Activated naive CD4-positive, alpha-beta T cell (primary cell): ENCODE measurements at regions not wholly inside any gene's neighbourhood (a gene's known extent, or its start where the extent isn't known, plus 50 kb on each side); places are given as distances from the start of the nearest gene placed in this dataset.
"Not testable (repeated sequence)": the region's sequence is repeated elsewhere in the genome, so short reads cannot be mapped to it uniquely, and the experiment has no call there.

Source experiments
- DNase-seq, 4 experiments: peaks; one replicate each; lab custom pipeline; 2025; lab: John Stamatoyannopoulos, UW

GRCh38 chr20:1825938-1826445, 69.2 kb upstream of the SIRPA start:
- DNase-seq = no peak

GRCh38 chr20:1825507-1825906, 69.7 kb upstream of the SIRPA start:
- DNase-seq = no peak

DNA sequence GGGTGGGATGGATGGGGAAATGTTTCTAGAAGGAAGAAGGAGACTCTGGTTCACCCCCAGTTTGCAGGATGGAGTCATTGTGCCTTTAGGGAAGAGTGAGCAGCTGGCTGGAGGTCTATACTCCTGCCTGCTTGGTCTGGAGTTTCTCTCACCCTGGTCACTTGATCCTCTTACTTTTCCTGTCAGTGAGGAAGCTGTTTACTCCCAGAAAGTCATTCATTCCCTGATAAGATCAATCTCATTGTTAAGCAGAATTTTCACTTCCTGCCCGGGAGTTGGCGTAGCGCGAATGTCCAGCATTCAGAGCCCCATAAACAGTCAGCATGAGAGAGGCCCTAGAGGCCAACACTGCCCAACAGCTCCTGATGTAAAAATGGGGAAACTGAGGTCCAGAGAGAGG, 70.4 kb upstream of the SIRPA start:
- DNase-seq = no peak

GRCh38 chr20:1824181-1824580, 71.0 kb upstream of the SIRPA start:
- no peak for DNase-seq

DNA sequence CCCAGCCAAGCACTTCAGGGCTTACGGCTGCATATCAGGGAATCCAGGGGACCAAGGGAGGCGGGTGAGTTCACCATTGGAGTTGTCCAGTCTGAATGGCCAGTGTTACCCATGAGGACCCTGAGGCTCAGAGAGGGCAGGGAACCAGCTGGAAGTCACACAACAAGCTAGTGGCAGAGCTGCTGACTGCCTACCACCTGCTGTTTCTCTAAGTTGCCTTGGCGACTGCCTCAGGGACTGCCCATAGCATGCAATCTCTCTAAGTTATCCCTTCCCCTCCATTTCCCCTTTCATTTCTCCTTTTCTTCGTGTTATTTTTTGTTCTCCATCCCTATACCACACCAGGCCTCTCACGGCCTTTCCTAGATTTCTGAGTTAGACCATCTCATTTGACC, 71.8 kb upstream of the SIRPA start:
- no peak for DNase-seq

- no peak for DNase-seq
These were observed 72.4 kb upstream of the SIRPA start for GRCh38 chr20:1822564-1823449.

DNA sequence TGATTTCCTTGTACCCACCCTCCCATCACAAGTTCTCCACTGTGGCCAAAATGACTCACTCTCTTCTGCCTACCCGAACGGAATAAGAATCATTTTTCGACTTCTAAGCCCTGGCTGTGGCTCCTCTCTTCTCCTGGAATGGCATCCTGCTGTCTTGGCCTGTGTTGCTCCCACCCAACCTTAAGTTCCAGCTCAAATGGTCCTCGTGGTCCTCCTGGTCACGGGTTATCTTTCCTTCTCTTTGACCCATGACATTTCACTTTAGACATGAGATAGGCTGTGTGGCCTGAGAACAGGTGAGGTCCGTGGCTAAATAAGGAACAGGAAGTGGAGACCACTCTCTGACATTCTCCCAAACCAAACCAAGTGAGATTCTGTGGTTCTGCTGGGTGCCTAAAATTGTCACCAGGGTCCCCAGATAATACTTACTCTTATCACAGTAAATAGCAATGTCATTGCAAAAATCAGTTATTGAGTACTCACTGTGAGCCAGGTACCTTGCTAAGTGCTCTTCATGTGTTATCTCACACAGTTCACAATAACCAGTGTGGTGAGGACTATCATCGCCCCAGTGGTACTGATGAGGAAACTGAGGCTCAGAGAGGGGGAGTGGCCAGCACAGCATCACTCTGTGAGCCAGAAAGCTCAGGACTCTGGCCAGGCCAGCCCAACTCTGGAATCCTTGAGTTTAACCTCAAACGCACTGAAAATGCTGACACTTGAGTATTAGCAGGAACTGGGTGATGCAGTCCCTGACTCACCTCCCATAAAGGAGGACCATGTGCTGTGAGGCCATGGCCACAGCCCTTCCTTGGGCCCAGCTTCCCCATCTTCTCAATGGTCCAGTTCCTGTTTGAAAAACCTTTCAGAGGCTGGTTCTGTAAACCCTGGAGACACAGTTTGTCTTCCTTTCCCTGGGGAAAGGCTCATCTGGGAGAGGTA, 74.8 kb upstream of the SIRPA start:
- DNase-seq = no peak

GRCh38 chr20:1819311-1820137, 75.7 kb upstream of the SIRPA start:
- no peak for DNase-seq

DNA sequence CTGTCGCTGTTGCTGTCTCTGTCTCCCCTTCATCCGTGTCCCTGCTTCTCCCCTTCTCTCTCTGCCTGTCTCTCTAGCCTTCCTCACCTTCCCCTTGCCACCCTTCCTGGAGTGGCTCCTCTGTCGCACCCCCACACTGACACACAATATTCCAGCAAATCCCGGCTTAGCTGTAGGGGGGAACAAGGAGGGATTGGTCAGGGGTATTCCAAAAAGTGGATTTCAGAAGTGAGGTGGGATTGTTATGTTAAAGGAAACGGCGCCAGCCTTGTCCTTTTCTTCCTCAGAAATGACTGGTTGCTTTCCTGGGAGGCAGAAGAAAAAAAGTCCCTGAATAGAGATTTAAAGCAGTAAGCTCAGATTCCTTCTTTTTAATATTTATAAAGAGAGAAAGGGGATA, 76.3 kb upstream of the SIRPA start:
- no peak for DNase-seq

- no peak for DNase-seq
These were observed 76.9 kb upstream of the SIRPA start for GRCh38 chr20:1818247-1818840.

- no peak for DNase-seq
These were observed 77.5 kb upstream of the SIRPA start for GRCh38 chr20:1817577-1818211.

DNA sequence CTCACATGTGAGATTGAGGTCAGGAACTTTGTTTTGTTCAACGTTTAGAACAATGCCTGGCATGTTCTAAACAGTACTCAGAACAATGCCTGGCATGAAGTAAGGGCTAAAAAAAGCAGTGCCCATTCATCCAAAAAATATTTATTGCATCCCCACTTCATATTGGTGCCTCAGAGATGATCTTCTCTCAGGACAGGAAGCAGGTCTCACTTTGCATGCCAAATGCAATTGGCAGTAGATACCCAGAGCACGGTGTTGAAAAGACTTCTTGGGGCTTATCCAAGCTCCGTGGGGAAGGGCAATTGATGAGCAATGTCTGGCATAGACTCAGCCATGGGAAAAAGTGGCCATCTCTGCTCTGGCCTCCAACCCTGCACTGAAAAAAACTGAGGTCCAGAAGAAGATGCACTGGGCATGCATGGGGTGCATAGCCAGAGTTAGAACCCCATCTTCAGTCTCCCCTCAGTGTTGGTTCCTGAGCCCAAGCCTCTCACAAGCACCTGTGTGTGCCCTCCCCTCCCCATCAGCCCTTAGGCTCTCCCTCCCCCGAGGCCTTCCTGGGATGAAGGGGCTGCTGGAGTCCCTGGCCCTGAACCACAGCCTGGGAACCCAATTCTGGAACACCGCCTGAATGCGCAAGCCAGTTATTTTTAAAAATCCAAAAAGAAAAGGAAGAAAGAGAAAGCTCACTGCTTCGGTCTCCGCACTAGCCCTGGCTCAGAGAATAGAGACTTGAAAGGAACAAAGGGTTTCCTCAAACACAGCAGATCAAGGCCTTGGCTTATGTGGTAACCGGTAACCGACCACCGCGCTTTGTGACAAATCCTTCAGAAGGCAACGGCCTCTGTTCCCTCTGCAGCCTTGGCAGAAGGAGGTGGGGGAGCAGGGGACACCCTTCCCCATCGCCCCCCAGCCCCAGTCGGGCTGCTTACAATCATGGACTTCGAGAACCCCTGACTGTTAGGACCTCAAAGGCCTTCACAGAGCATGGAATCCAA, 78.5 kb upstream of the SIRPA start:
- no peak for DNase-seq

- no peak for DNase-seq
These were observed 79.6 kb upstream of the SIRPA start for GRCh38 chr20:1815502-1816085.

DNA sequence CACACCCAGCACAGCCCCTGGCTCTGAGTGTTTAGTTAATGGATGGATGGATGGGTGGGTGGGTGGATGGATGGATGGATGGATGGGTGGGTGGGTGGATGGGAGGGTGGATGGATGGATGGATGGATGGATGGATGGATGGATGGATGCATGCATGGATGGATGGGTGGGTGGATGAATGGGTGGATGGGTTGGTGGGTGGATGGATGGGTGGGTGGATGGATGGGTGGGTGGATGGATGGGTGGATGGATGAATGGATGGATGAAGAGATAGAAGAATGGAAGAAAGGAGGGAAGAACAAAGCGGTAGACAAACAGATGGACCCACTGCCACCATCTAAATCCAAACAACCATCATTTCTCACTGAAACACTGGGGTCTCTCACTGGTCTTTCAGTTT, 80.3 kb upstream of the SIRPA start:
- DNase-seq = not testable (repeated sequence)

- no peak for DNase-seq
These were observed 81.3 kb upstream of the SIRPA start for GRCh38 chr20:1813674-1814635.

DNA sequence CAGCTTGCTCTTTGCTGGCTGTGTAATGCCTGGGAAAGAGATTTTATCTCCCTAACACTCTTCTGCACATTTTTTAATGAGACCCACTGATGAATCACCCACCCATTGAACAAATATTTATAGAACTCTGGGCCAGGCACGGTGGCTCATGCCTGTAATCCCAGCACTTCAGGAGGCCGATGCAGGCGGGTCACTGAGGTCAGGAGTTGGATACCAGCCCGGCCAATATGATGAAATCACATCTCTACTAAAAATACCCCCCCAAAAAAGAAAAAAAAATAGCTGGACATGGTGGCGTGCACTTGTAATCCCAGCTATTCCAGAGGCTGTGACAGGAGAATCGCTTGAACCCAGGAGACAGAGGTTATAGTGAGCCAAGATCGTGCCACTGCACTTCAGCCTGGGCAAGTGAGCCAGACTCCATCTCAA, 82.1 kb upstream of the SIRPA start:
- DNase-seq = no peak

- DNase-seq = no peak
These were observed 83.3 kb upstream of the SIRPA start for GRCh38 chr20:1811621-1812498.
